HT1080 (cell line): ENCODE measurements at regions not wholly inside any gene's neighbourhood (a gene's known extent, or its start where the extent isn't known, plus 50 kb on each side); places are given as distances from the start of the nearest gene placed in this dataset.
"Not testable (repeated sequence)": the region's sequence is repeated elsewhere in the genome, so short reads cannot be mapped to it uniquely, and the experiment has no call there.

ENCODE experiments used
- DNase-seq: peaks from one replicate; pipeline ENCODE4 v3.0.0-alpha.2; 2015; ENCODE audit warnings: low read depth

- no peak for DNase-seq
Observed at GRCh38 chr20:12808006-12808567, 200.7 kb upstream of the SPTLC3 start.

- no peak for DNase-seq
Observed at GRCh38 chr20:12815231-12815768, 193.5 kb upstream of the SPTLC3 start.

DNA sequence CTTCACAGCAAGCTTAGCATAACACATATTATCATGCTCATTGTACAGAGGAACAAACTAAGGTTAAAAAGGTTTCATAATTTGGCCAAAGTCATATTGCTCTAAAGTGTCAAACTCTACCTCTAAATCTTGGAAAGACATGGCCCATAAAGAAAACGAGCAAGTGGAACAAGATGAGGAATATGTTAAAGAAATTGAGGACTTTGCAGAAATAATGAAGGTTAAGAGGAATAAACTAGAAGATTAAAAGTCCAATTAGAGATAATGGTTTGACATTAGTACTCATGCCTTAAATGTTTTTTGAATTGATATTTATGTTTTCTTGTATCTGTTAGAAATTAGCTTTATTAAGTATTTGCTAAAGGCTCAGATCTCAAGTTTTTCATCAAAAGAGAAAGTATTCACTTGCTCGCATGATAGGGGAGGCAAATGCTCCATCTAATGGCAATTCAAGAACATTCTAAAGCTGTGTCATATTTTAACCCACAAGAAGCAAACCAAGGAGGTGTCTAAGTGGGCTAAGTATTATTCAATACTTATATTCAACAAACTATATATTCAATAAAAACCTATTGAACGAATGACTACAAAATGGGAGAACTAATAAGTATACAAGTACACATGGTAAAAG lies 192.9 kb upstream of the SPTLC3 start:
- DNase-seq, result no peak

- DNase-seq, result no peak
Observed at GRCh38 chr20:12821249-12821648, 187.5 kb upstream of the SPTLC3 start.

DNA sequence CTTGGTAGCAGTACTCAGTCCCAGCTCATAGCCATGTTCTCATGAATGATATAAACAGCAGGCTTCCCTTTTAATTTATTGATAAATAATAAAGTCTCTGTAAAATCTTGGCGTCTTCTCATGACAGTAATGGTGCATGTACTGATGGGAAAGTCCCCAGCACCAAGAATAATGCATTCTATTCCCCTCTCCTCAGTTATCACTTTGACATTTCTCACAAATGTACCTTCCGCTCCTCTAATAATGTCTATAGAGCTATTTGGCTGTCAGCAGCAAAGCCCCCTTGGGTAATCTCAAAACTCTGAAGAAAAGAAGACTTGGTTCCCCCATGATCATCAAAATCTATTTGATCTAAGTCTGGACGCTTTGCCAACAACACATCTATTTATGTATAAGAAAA lies 185.0 kb upstream of the SPTLC3 start:
- no peak for DNase-seq

GRCh38 chr20:12824328-12825225 lies 184.2 kb upstream of the SPTLC3 start:
- no peak for DNase-seq

DNA sequence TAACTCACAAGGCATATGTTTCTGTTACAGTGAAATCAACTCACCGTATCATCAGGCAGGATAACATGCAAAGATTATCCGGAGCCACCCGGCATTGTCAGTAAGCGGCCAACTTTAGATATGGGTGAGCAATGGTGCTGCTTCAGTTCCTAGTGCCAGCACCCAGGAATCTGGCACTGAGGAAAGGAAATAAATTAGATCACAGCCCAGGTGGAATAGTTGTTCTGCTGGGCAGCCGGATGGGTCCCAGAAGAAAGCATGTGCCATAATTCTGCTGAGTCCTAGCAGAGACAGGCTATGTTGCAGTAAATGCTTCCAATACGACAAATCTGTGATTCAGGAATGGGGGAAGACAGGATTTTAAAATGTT lies 183.6 kb upstream of the SPTLC3 start:
- no peak for DNase-seq

GRCh38 chr20:12827816-12828385 lies 180.9 kb upstream of the SPTLC3 start:
- no peak for DNase-seq

DNA sequence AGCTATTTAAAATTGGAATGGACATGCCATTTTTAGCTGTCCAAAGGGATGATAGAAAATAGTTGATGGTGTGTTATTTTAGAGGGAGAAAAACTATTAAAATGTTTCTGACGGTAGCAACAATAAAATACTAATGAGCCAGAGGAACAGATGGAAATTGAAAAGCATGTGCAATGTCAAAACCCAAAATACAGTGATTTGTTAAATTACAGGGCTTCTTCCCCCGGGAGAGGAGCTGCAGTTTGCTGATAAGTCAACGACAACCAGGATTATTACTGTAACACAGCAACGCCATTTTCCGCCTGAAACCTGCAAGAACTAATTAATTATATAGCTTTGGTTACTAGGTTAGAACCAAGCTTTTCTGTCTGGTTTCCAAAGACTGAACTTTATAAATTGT lies 179.6 kb upstream of the SPTLC3 start:
- no peak for DNase-seq

DNA sequence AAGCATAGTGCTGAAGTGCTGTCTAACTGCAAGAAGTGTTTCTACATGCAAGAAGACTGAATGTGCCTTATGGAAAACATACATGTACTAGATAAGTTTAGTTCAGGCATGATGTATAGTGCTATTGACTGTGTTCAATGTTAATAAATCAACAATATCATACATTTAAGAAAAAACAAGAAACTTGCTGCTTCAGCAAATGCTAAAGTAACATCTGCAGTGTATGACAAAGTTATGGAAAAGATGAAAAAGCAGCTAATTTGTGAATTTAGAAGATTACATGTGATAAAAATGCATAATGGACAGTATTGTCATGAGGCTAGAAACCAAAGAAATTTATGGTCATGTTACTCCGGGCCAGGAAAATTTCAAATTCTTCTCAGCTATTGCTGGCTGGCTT lies 174.9 kb upstream of the SPTLC3 start:
- no peak for DNase-seq

DNA sequence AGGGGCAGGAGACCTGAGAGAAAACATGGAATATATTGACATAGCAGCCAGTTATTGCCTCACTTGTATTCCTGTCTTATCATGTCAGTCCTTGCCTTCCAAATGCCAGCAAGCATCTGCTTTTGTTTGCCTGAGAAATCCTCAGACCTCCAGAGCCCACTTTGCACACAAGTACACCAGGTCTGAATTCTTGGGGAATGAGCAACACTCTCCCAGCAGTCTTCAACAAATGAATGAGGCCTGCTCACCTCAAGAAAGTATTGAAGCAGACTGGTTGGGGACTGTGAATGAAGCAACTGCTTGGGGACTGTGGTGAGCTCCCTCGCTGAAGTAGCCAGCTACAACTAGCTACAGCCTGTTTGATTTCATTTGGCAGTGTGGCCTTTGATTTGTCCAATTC lies 172.8 kb upstream of the SPTLC3 start:
- no peak for DNase-seq

GRCh38 chr20:12837646-12838045 lies 171.1 kb upstream of the SPTLC3 start:
- DNase-seq, result no peak

- DNase-seq, result no peak
Observed at GRCh38 chr20:12838261-12838866, 170.4 kb upstream of the SPTLC3 start.

DNA sequence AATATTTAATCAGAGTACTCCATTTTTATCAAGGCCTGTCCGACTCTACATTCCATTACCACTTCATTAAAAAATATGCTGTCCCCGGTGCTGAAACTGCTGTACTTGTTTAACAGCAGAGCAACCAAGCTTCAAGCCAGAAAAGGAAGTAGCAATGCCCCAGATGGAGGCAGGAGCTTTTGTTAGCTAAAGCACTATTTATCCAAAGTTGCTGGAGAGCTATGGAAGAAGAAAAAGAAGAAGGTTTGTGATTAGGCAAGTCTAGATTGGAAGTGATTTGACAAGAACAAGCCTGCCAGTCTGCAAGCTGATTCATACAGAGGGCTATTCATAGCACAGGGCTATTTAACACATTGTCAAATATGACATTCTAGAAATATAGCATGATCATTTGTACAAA lies 160.9 kb upstream of the SPTLC3 start:
- DNase-seq, result no peak

- no peak for DNase-seq
Observed at GRCh38 chr20:12849225-12849910, 159.4 kb upstream of the SPTLC3 start.

GRCh38 chr20:12857643-12858042 lies 151.1 kb upstream of the SPTLC3 start:
- not testable (repeated sequence) for DNase-seq

DNA sequence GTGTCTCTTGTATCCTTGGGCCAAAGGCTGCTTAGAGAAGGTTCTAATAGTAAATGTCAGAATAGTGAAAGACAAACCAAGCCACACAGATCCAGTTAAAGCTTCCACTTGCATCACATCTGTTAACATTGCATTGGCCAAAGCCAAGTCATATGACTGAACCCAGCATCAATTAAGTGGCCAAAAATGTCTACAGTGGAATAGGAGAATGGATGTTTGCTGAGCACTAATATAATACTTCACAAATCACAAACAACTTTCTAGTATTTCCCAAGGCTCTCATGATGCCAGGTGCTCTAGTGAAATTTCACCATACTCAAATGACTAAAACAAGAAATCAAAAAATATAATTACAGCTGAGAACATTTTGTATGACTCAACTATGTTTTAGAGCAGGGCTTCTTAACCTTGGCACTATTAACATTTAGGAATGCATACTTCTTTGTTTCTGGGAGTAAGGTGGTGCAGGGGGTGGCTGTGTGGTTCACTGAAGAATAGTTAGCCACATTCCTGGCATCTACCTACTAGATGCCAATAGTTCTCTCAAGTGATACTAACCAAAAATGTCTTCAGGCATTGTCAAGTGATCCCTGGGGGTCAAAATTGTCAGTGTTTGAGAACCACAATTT lies 148.0 kb upstream of the SPTLC3 start:
- DNase-seq, result no peak

DNA sequence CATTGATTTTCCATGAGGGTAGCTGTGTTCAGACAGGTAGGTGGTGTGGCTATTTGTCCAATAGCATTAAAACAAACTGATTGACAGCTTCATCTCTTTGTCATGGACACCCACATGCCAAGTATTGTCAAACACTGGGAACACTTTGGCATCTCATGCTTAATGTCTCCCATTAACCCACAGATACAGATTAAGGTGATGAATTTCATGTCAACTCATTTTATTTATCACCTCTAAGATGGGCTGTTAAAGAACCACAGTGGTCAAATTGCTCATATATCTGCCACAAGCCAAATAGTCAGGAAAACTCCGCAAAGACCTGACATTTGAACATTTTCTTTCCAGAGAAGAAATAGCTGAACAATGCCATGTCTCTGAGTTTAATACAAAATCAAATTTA lies 139.1 kb upstream of the SPTLC3 start:
- no peak for DNase-seq

DNA sequence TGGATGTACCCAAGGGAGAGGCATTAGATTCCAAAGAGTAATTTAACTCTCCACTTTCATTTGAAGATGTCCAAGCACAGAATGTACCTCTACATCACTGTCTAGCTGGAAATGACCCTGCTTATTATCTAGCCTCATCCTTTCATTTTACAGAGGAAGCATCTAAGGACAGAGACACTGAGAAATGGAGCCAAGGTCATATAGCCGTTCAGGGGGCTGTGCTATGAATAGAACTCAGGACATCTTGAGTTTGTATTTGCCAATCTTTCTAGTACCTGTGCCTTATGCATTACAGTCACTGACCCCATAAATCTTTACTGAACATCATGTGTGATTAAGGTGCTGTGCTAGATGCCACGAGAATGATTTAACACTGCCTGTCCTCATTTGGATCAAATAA lies 138.2 kb upstream of the SPTLC3 start:
- DNase-seq, result no peak

- no peak for DNase-seq
Observed at GRCh38 chr20:12874933-12875332, 133.8 kb upstream of the SPTLC3 start.

DNA sequence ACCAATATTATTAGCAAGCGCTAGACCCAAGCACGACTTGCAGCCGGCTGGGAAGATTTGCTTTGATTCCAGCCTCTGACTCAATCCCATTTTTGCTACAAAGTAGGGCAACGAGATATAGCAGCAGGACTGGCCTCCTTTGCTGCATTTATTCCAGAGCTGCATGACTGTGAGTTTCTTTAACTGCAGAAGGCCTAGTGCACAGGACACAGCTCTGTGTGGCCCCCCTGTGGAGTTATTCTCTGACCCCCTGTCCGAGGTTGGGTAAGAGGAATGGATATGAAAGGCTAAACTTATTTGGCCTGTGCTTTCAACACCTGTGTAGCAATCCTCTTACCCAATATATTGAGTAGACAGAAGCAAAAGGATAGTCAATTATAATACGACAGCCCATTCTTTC lies 133.3 kb upstream of the SPTLC3 start:
- DNase-seq, result no peak
